CD4-positive, CD25-positive, alpha-beta regulatory T cell (primary cell): ENCODE measurements at regions not wholly inside any gene's neighbourhood (a gene's known extent, or its start where the extent isn't known, plus 50 kb on each side); places are given as distances from the start of the nearest gene placed in this dataset.

ENCODE experiments used
- ATAC-seq, 2 donors: fragments of 150-1000 bp; cut with Tn5 transposase; one replicate each; pipeline ENCODE4 v1.10.0; 2021; ENCODE audit warnings: low read depth in 2 of 2, moderate number of reproducible peaks in 2 of 2, moderate library complexity in 1 of 2
- DNase-seq, 3 donors: peaks; one replicate each; pipeline versions ENCODE4 v3.0.0 to v3.0.0-alpha.2; 2012 to 2022; ENCODE audit warnings: mixed read lengths in 1 of 3
- H3K27ac ChIP-seq: one replicate; pipeline ENCODE4 v1.7.0; 2013; ENCODE audit warnings: mild to moderate bottlenecking, low read length; ENCODE audit not compliant: insufficient read depth, poor library complexity, severe bottlenecking
- H3K27me3 ChIP-seq: one replicate; pipeline ENCODE4 v1.7.0; 2013; ENCODE audit warnings: low read length; ENCODE audit not compliant: control insufficient read depth, insufficient read depth
- H3K36me3 ChIP-seq: one replicate; pipeline ENCODE4 v1.7.0; 2013; ENCODE audit warnings: mild to moderate bottlenecking, low read length, moderate library complexity; ENCODE audit not compliant: control insufficient read depth, insufficient read depth
- H3K4me1 ChIP-seq: 2 replicates; pipeline ENCODE4 v1.7.0; 2013; ENCODE audit warnings: mild to moderate bottlenecking, low read length; ENCODE audit not compliant: insufficient read depth, control insufficient read depth, poor library complexity, severe bottlenecking
- H3K4me3 ChIP-seq: one replicate; pipeline ENCODE4 v1.7.0; 2013; ENCODE audit warnings: low read depth, mild to moderate bottlenecking, low read length, moderate library complexity
- H3K9me3 ChIP-seq, 2 experiments: 1 replicate in 1 of 2; 2 replicates in 1 of 2; pipeline ENCODE4 v1.7.0; 2013; ENCODE audit warnings: low read length in 2 of 2, mild to moderate bottlenecking in 1 of 2, moderate library complexity in 1 of 2; ENCODE audit not compliant: control insufficient read depth in 2 of 2
- H3K27ac Mint-ChIP-seq, 3 donors: one replicate each; pipeline ENCODE4 v1.8.0; 2020 to 2022; ENCODE audit warnings: mild to moderate bottlenecking in 3 of 3, mixed read lengths in 3 of 3, moderate library complexity in 2 of 3
- H3K27me3 Mint-ChIP-seq: one replicate; pipeline ENCODE4 v1.8.0; 2022; ENCODE audit warnings: mild to moderate bottlenecking, mixed read lengths
- H3K36me3 Mint-ChIP-seq: one replicate; pipeline ENCODE4 v1.8.0; 2020; ENCODE audit warnings: mixed read lengths
- H3K4me1 Mint-ChIP-seq, 4 donors: one replicate each; pipeline ENCODE4 v1.8.0; 2020 to 2022; ENCODE audit warnings: mixed read lengths in 4 of 4, mild to moderate bottlenecking in 1 of 4
- H3K4me3 Mint-ChIP-seq, 4 donors: one replicate each; pipeline ENCODE4 v1.8.0; 2020 to 2022; ENCODE audit warnings: mild to moderate bottlenecking in 4 of 4, mixed read lengths in 4 of 4, moderate library complexity in 3 of 4
- H3K9me3 Mint-ChIP-seq, 7 donors: one replicate each; pipeline ENCODE4 v1.8.0; 2020 to 2022; ENCODE audit warnings: mixed read lengths in 7 of 7, mild to moderate bottlenecking in 3 of 7, moderate library complexity in 2 of 7

DNA sequence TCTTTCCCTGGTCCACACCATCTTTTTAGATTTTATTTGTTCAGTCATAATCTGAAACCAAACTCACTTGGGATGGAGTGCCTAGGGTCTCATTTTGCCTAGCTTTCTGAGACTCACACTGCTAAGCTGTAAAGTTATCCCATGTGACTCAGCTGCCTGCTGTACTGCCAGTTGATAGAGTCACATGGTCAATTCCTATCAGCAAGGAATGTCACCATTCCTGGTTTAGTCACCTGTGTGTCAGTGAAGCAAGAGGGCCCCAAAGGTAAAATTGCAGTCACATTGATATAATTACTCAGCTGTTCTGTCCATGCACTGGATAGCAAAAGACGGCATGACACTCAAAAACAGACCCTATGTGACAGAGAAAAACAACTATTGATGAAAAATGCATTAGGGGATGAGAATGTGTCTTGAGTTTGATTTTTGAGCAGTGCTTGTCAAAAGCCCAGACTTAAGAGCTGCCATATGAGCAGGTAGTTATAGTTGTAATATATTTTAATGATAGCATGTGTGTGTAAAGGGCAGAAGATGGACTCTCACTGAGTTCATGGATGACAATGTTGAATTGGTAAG lies 413.2 kb downstream of the PPARGC1A start:
- DNase-seq (no peak), ATAC-seq (no peak)
- H3K36me3 ChIP-seq: no peaks in the 10 kb centered on the region
- Mint-ChIP-seq H3K27me3 (no peaks in the 10 kb centered on the region), H3K36me3 (no peaks in the 10 kb centered on the region), H3K9me3 (peaks cover 0 to 13% (median 2%) of the 10 kb centered on the region in 7 donors), H3K4me1 (no peaks in the 10 kb centered on the region), H3K27ac (no peak overlapping the region), H3K4me3 (no peak overlapping the region)
- no peak overlapping the region for H3K4me3 ChIP-seq
- no peaks in the 10 kb centered on the region for H3K9me3 ChIP-seq
- no peaks in the 10 kb centered on the region for H3K27me3 ChIP-seq
- H3K27ac ChIP-seq: no peak overlapping the region
- H3K4me1 ChIP-seq: no peaks in the 10 kb centered on the region

DNA sequence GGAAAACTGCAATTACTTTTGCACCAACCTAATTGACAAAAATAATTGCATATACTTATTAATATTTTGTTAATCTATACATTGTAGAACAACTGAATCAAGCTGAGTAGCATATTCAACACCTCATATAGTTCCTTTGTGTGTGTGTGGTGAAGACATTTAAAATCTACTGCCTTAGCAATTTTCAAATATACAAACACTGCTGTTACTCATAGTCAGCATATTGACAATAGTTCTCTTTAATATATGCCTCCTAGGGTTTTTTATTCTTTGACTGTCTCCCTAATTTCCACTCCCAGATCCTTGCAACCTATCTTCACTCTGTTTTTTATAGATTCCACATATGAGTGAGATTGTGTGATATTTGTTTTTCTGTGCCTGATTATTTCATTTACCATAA lies 426.8 kb downstream of the PPARGC1A start:
- no peak for ATAC-seq

DNA sequence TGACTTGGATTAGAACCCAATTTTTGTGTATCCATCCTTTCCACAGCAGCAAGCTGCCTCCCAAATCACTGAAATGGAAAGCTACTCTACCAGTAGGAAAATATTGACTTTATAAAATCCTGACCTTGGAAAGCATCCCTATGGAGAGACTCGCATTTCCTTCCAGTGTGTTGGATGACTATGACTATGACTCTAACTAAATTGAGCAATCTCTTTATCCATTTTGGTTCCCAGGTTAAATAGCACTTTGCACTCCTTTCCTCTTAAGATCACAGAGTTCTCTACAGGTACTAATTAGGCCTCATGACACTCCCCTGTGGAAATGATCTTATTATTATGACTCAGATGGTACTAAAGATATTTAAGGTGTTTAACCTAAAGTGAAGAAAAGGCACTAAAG lies 431.8 kb downstream of the PPARGC1A start:
- no peaks in the 10 kb centered on the region for H3K27me3 ChIP-seq
- Mint-ChIP-seq H3K36me3 (no peaks in the 10 kb centered on the region), H3K27ac (no peak overlapping the region), H3K4me1 (no peaks in the 10 kb centered on the region), H3K27me3 (no peaks in the 10 kb centered on the region), H3K4me3 (no peak overlapping the region), H3K9me3 (peaks cover 1 to 9% (median 2%) of the 10 kb centered on the region in 7 donors)
- no peaks in the 10 kb centered on the region for H3K36me3 ChIP-seq
- H3K4me3 ChIP-seq: no peak overlapping the region
- ATAC-seq (no peak), DNase-seq (no peak)
- H3K4me1 ChIP-seq: no peaks in the 10 kb centered on the region
- H3K27ac ChIP-seq: no peak overlapping the region
- no peaks in the 10 kb centered on the region for H3K9me3 ChIP-seq

More for the DNA sequence above, 426.8 kb downstream of the PPARGC1A start:
- H3K9me3 Mint-ChIP-seq: peaks cover 0 to 14% (median 8%) of the 10 kb centered on the region in 7 donors
- no peaks in the 10 kb centered on the region for H3K27me3 Mint-ChIP-seq
- peaks cover 0 to 4% of the 10 kb centered on the region in 2 experiments for H3K9me3 ChIP-seq
- H3K4me1 Mint-ChIP-seq: no peaks in the 10 kb centered on the region
- H3K27ac ChIP-seq: no peak overlapping the region
- no peak overlapping the region for H3K27ac Mint-ChIP-seq
- H3K4me3 Mint-ChIP-seq: no peak overlapping the region
- H3K4me1 ChIP-seq: no peaks in the 10 kb centered on the region
- H3K36me3 Mint-ChIP-seq: no peaks in the 10 kb centered on the region
- no peaks in the 10 kb centered on the region for H3K36me3 ChIP-seq
- DNase-seq: no peak
- H3K27me3 ChIP-seq: no peaks in the 10 kb centered on the region
- no peak overlapping the region for H3K4me3 ChIP-seq

DNA sequence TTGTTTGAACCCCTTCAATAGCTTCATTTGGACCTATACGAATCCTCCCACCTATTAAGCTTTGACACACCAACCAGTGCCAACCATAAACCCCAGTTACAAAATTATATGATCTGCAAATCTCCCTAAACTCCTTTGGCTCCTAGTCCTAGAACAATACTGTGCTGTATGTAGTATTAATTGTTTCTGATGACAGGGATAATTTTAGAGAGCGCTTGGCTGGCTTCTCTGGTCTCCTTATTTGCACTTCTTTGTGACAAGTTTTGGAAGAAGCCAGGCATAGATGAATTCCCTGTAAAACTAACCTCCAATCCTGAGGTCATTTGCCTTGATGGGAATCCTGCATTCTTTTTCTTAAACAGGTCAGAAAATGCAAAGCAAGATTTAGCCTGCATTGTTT lies 433.0 kb downstream of the PPARGC1A start:
- H3K27me3 ChIP-seq: no peaks in the 10 kb centered on the region
- H3K9me3 Mint-ChIP-seq: peaks cover 1 to 9% (median 2%) of the 10 kb centered on the region in 7 donors
- H3K9me3 ChIP-seq: no peaks in the 10 kb centered on the region
- no peak for ATAC-seq
- H3K4me1 Mint-ChIP-seq: no peaks in the 10 kb centered on the region
- no peaks in the 10 kb centered on the region for H3K4me1 ChIP-seq
- no peak for DNase-seq
- no peaks in the 10 kb centered on the region for H3K27me3 Mint-ChIP-seq
- no peak overlapping the region for H3K27ac Mint-ChIP-seq
- H3K27ac ChIP-seq: no peak overlapping the region
- no peaks in the 10 kb centered on the region for H3K36me3 Mint-ChIP-seq
- H3K4me3 Mint-ChIP-seq: no peak overlapping the region
- H3K36me3 ChIP-seq: no peaks in the 10 kb centered on the region
- H3K4me3 ChIP-seq: no peak overlapping the region

DNA sequence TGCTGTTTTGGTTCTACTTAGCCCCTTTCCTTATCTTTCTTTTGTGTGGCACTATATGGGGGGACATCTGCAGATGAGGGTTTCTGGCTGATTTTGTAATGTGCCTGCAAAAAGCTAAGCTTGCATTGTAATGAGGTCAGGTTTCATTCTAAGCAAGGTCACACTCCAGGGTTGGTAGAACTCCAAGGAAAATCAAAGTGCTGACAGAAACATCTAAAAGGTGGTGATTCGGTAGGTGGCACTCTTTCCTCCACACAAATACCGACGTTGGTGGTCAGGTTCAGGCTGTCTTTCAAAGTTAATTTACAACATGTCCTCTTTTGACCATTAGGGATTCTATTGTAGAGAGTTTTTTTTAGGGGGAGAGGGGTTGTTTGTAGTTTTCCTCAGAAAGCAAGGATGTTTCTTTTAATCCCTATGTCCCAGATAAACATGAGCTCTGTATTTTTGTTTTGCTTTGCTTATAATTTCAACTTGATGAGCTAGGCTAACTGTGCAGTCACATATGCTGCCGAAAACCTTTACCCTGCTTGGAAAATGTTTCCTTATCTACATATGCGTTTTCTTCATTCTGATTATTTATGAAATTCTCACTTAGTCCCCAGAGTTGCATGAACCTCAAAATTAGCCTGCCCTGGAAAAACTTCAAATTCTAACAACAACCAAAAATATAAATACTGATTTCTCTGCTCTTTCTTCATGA lies 434.2 kb downstream of the PPARGC1A start:
- H3K4me3 ChIP-seq: no peak overlapping the region
- Mint-ChIP-seq H3K4me1 (no peaks in the 10 kb centered on the region), H3K9me3 (peaks cover 0 to 10% (median 2%) of the 10 kb centered on the region in 7 donors), H3K4me3 (no peak overlapping the region), H3K27ac (no peak overlapping the region), H3K27me3 (no peaks in the 10 kb centered on the region), H3K36me3 (no peaks in the 10 kb centered on the region)
- H3K9me3 ChIP-seq: no peaks in the 10 kb centered on the region
- no peaks in the 10 kb centered on the region for H3K27me3 ChIP-seq
- DNase-seq: no peak
- H3K36me3 ChIP-seq: no peaks in the 10 kb centered on the region
- ATAC-seq: no peak
- no peak overlapping the region for H3K27ac ChIP-seq
- no peaks in the 10 kb centered on the region for H3K4me1 ChIP-seq

DNA sequence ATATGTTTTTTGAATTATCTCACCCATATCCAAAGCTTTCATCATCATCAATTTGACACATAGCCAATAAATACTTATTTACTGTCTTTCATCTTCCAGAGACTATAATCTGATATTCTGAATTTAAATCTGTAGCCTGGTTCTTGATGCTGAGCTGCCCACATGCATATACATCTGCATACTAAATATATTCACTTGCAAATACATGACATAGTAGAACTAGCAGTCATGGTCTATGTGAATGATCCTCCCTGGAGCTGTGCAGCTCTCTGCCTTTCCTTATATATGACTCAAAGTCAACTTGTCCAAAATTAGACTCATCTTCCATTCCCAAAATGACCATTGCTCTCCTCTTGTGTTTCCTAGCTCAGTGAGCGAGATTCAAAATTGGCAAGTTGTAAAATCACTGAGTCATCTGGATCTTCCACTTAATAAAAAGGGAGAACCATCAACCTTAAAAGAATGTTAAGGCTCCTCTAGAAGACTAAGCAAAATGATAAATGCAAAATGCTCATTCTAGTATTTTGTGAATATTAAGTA lies 448.2 kb downstream of the PPARGC1A start:
- no peak overlapping the region for H3K27ac ChIP-seq
- no peaks in the 10 kb centered on the region for H3K9me3 ChIP-seq
- no peaks in the 10 kb centered on the region for H3K4me1 Mint-ChIP-seq
- H3K9me3 Mint-ChIP-seq: peaks cover 0 to 12% (median 3%) of the 10 kb centered on the region in 7 donors
- ATAC-seq (no peak), DNase-seq (no peak)
- peak overlapping the region in 1 of 3 donors; percentile 2 for H3K27ac Mint-ChIP-seq
- H3K4me1 ChIP-seq: no peaks in the 10 kb centered on the region
- no peaks in the 10 kb centered on the region for H3K27me3 ChIP-seq
- no peaks in the 10 kb centered on the region for H3K36me3 ChIP-seq
- no peaks in the 10 kb centered on the region for H3K36me3 Mint-ChIP-seq
- no peak overlapping the region for H3K4me3 Mint-ChIP-seq
- no peak overlapping the region for H3K4me3 ChIP-seq
- no peaks in the 10 kb centered on the region for H3K27me3 Mint-ChIP-seq

DNA sequence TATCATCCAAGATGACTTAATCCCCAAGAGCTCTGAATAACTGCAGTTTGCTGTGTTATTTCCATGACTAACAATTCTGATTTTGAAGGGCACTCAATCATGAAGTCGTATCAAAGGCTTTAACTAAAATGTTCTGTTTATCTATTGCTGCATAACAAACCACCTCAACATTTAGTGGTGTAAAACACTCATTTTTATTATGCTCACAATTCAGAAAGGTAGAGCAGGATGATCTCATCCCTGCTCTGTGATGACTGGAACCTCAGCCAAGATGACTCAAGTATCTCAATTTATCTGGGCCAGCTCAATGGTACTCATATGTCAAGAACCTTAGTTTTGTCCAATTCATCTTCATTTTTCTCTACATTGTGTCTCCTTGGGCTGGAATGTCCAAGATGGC lies 451.1 kb downstream of the PPARGC1A start:
- Histone ChIP-seq H3K36me3 (no peaks in the 10 kb centered on the region), H3K9me3 (no peaks in the 10 kb centered on the region), H3K4me3 (no peak overlapping the region), H3K27ac (no peak overlapping the region), H3K27me3 (no peaks in the 10 kb centered on the region), H3K4me1 (no peaks in the 10 kb centered on the region)
- Mint-ChIP-seq H3K4me1 (no peaks in the 10 kb centered on the region), H3K36me3 (no peaks in the 10 kb centered on the region), H3K27ac (no peak overlapping the region), H3K9me3 (peaks cover 0 to 11% (median 3%) of the 10 kb centered on the region in 7 donors), H3K27me3 (no peaks in the 10 kb centered on the region), H3K4me3 (no peak overlapping the region)
- DNase-seq (no peak), ATAC-seq (no peak)

DNA sequence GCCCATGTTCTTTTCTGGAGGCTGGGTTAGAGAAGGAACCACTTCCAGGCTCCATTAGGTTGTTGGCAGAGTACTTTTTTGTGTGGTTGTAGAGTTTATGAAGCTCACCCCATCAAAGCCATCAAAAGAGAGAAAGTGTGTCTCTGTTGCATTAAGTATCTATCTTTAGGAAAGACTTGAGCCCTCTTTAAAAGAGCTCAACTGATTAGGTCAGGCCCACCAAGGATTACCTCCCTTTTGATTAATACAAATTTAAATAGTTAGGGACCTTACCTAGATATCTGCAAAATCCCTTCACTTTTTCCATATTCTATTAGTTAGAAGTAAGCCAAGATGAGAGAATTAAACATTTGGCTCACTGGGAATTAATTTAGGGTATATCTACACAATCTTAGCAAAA lies 460.4 kb downstream of the PPARGC1A start:
- Mint-ChIP-seq H3K27me3 (peaks cover 5% of the 10 kb centered on the region), H3K9me3 (peaks cover 0 to 16% (median 3%) of the 10 kb centered on the region in 7 donors)

More for the DNA sequence above, 460.4 kb downstream of the PPARGC1A start:
- Mint-ChIP-seq H3K4me3 (no peak overlapping the region), H3K27ac (no peak overlapping the region), H3K4me1 (no peaks in the 10 kb centered on the region), H3K36me3 (no peaks in the 10 kb centered on the region)
- Histone ChIP-seq H3K27me3 (no peaks in the 10 kb centered on the region), H3K9me3 (no peaks in the 10 kb centered on the region), H3K27ac (no peak overlapping the region), H3K4me3 (no peak overlapping the region), H3K36me3 (no peaks in the 10 kb centered on the region), H3K4me1 (no peaks in the 10 kb centered on the region)
- ATAC-seq (no peak), DNase-seq (no peak)
